Fibroblast of the aortic adventitia (primary cell): ENCODE measurements at regions not wholly inside any gene's neighbourhood (a gene's known extent, or its start where the extent isn't known, plus 50 kb on each side); places are given as distances from the start of the nearest gene placed in this dataset.
"Not testable (repeated sequence)": the region's sequence is repeated elsewhere in the genome, so short reads cannot be mapped to it uniquely, and the experiment has no call there.

Source experiments
- DNase-seq: peaks from one replicate; pipeline ENCODE4 v3.0.0-alpha.2; 2010; ENCODE audit warnings: low read depth
- H3K4me3 ChIP-seq: 2 replicates; pipeline ENCODE4 v1.5.1; 2011; ENCODE audit warnings: low read depth, mild to moderate bottlenecking, control low read depth, low read length, moderate library complexity
- CTCF ChIP-seq: IDR thresholded peaks from 2 replicates; pipeline ENCODE4 v1.5.1; 2011; ENCODE audit warnings: mild to moderate bottlenecking, low read length, control low read depth, inconsistent platforms; ENCODE audit not compliant: insufficient read depth

DNA sequence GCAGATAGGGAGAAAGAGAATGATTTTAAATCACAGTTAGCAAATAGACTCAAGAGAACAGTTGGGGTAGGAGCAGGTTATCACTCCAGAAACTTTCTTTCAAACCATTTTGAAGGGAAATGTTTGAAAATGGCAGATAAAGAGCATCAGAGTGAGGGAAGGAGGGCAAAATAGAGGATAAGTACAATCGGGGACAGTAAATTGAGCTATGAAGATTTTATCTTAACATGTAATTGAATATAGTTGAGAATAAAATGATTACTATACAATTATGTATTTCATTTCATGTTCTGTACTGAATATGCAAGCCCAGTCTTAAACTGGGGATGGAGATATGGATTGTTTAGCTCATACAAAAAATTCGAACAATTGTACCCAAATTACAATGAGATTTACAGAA is 54.0 kb downstream of the MAP10 start:
- DNase-seq: no peak
- no peak overlapping the region for H3K4me3 ChIP-seq
- no peak for TF ChIP-seq CTCF

GRCh38 chr1:232861107-232861506 is 55.9 kb downstream of the MAP10 start:
- no peak for DNase-seq
- H3K4me3 ChIP-seq: no peak overlapping the region
- no peak for TF ChIP-seq CTCF

GRCh38 chr1:232863544-232864275 is 58.5 kb downstream of the MAP10 start:
- H3K4me3 ChIP-seq: no peak overlapping the region
- TF ChIP-seq CTCF: no peak
- DNase-seq: no peak

GRCh38 chr1:232865102-232865931 is 60.1 kb downstream of the MAP10 start:
- no peak overlapping the region for H3K4me3 ChIP-seq
- no peak for TF ChIP-seq CTCF
- no peak for DNase-seq

DNA sequence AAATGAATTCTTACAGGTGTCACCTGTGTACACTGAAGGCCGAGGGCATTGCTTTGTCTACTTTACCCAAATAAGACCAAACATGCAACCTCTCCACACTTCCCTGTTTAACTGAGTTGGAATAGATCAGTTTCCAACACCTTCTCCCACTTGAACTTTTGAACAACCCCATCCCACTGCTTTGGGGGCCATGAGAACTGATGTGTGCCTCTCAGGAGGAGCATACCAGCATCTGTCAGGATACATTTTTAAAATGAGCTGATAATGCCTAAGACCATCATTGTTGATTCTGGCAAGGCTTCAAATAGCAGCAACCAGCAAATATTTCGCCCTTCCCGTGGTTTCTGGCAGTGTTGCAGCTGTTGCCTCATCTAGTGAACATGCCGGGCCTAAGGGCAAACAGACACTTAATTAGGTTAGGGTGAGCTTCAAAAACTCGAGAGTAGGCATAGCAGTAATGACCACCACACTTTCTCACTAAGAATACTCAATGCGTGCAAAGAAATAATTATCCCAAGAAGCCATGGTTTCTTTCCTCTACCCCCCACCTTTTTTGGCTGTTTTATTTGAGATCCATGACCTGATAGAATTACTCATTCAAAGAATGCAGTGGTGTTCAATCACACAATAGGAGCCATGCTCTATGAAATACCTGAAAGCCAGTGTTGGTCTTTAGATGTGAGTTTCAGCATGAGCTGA is 63.7 kb downstream of the MAP10 start:
- no peak for TF ChIP-seq CTCF
- peak; percentile 78 for DNase-seq
- no peak overlapping the region for H3K4me3 ChIP-seq

DNA sequence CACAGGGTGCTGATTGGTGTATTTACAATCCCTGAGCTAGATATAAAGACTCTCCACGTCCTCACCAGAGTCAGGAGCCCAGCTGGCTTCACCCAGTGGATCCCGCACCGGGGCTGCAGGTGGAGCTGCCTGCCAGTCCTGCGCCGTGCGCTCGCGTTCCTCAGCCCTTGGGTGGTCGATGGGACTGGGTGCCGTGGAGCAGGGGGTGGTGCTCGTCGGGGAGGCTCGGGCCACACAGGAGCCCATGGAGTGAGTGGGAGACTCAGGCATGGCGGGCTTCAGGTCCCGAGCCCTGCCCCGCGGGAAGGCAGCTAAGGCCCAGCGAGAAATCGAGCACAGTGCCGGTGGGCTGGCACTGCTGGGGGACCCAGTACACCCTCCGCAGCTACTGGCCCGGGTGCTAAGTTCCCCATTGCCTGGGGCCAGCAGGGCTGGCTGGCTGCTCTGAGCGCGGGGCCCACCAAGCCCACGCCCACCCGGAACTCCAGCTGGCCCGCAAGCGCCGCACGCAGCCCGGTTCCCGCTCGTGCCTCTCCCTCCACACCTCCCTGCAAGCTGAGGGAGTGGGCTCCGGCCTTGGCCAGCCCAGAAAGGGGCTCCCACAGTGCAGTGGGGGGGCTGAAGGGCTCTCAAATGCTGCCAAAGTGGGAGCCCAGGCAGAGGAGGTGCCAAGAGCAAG is 66.2 kb downstream of the MAP10 start:
- DNase-seq, H3K4me3 ChIP-seq: not testable (repeated sequence)
